Left ventricle myocardium superior (tissue), 1 donor: ENCODE measurements at regions not wholly inside any gene's neighbourhood (a gene's known extent, or its start where the extent isn't known, plus 50 kb on each side); places are given as distances from the start of the nearest gene placed in this dataset. TPM values are rescaled to one million over a fixed set of nuclear protein-coding genes. Genes with fewer than 3 reads are reported as not detected.
A peak's percentile ranks its signal among the peaks of the same experiment; 100 is the strongest.

Experiments
- ATAC-seq: fragments of 200-7000 bp; cut with Tn5 transposase; one replicate; pipeline ENCODE4 v1.9.1; 2020; ENCODE audit warnings: mild to moderate bottlenecking, moderate library complexity
- DNase-seq: peaks from one replicate; pipeline ENCODE4 v3.0.0-alpha.2; 2020
- intact Hi-C: fragments of 100-400 bp; cut with micrococcal nuclease; formaldehyde crosslinking; loops from one replicate; pipeline ENCODE4 v1.11.0; 2022
- microRNA-seq: library from miRNA; unstranded; fragments of <30 nt; microRNA quantifications from one replicate; pipeline ENCODE4 v1.2.0, GENCODE V29; 2020; ENCODE audit warnings: borderline number of aligned reads
- donor health status: DM: no; HTN: yes; CAD: no; lungs with severe emphysema.

- intact Hi-C loops: no loop called here
Observed at GRCh38 chr1:4928186-4928585, 273.8 kb downstream of the AJAP1 start.

GRCh38 chr1:4924356-4924755 is 269.9 kb downstream of the AJAP1 start:
- intact Hi-C loops: no loop called here
- no peak for DNase-seq
- ATAC-seq: no peak

More at GRCh38 chr1:4928186-4928585, 273.8 kb downstream of the AJAP1 start:
- ATAC-seq (no peak), DNase-seq (no peak)

- DNase-seq (no peak), ATAC-seq (no peak)
- intact Hi-C loops: no loop called here
Observed at GRCh38 chr1:4916610-4917009, 262.2 kb downstream of the AJAP1 start.

GRCh38 chr1:4915154-4915553 is 260.7 kb downstream of the AJAP1 start:
- ATAC-seq (no peak), DNase-seq (no peak)
- intact Hi-C loops: no loop called here

GRCh38 chr1:4908486-4908885 is 254.1 kb downstream of the AJAP1 start:
- no peak for DNase-seq
- ATAC-seq: no peak
- intact Hi-C loops: no loop called here

GRCh38 chr1:4894566-4894965 is 240.2 kb downstream of the AJAP1 start:
- intact Hi-C loops: no loop called here
- DNase-seq: no peak
- no peak for ATAC-seq

- no peak for ATAC-seq
- no peak for DNase-seq
- intact Hi-C loops: no loop called here
Observed at GRCh38 chr1:4880626-4881025, 226.2 kb downstream of the AJAP1 start.

- no peak for ATAC-seq
- intact Hi-C loops: no loop called here
- DNase-seq: no peak
Observed at GRCh38 chr1:4877426-4877825, 223.0 kb downstream of the AJAP1 start.

- DNase-seq: no peak
- no peak for ATAC-seq
- intact Hi-C loops: no loop called here
Observed at GRCh38 chr1:4871373-4871772, 217.0 kb downstream of the AJAP1 start.

GRCh38 chr1:4868521-4868920 is 214.1 kb downstream of the AJAP1 start:
- DNase-seq (no peak), ATAC-seq (no peak)
- intact Hi-C loops: no loop called here

GRCh38 chr1:4856396-4856795 is 202.0 kb downstream of the AJAP1 start:
- no peak for ATAC-seq
- intact Hi-C loops: no loop called here
- DNase-seq: no peak

- ATAC-seq (no peak), DNase-seq (no peak)
- intact Hi-C loops: no loop called here
Observed at GRCh38 chr1:4854367-4854766, 200.0 kb downstream of the AJAP1 start.

- no peak for DNase-seq
Observed at GRCh38 chr1:4853904-4854303, 199.5 kb downstream of the AJAP1 start.

GRCh38 chr1:4851385-4852065 is 197.1 kb downstream of the AJAP1 start:
- DNase-seq (no peak), ATAC-seq (peak; percentile 41)
- intact Hi-C loops: no loop called here

More at GRCh38 chr1:4853904-4854303, 199.5 kb downstream of the AJAP1 start:
- intact Hi-C loops: no loop called here
- ATAC-seq: no peak

- DNase-seq (no peak), ATAC-seq (no peak)
- intact Hi-C loops: no loop called here
Observed at GRCh38 chr1:4848431-4848830, 194.0 kb downstream of the AJAP1 start.

GRCh38 chr1:4847711-4848110 is 193.3 kb downstream of the AJAP1 start:
- DNase-seq (no peak), ATAC-seq (no peak)
- intact Hi-C loops: no loop called here

Small RNA genes in the stretch of these regions (microRNA-seq; reads per million reads assigned to microRNA genes)
- gene MIR4417: not detected
